CMK (cell line): ENCODE measurements at regions not wholly inside any gene's neighbourhood (a gene's known extent, or its start where the extent isn't known, plus 50 kb on each side); places are given as distances from the start of the nearest gene placed in this dataset.
"Not testable (repeated sequence)": the region's sequence is repeated elsewhere in the genome, so short reads cannot be mapped to it uniquely, and the experiment has no call there.

ENCODE experiments used
- DNase-seq: peaks from one replicate; pipeline ENCODE4 v3.0.0-alpha.2; 2010; ENCODE audit warnings: low read depth

- no peak for DNase-seq
Measured at GRCh38 chr6:81906041-81906440, 153.6 kb upstream of the TENT5A start.

DNA sequence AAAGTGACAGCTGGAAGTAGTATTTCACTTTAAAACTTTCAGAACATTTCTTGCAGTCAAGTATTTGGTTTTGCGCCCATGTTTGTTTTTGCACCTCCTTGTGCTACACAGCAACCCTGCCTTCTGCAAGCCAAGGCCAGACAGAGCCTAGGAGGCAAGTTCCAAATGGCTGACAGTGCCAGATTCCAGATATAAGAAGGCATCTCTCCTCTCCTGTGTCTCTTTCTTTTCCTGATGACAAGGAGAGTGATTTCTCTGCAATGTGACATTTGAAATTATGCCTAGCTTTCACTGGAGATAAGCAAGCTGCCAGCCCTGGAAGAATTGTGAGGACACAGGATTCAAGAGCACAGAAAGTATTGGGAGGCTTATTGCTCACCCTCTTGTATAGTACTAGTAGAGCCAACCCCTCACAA, 149.1 kb upstream of the TENT5A start:
- DNase-seq, result no peak

GRCh38 chr6:81900616-81901015, 148.1 kb upstream of the TENT5A start:
- DNase-seq, result no peak

DNA sequence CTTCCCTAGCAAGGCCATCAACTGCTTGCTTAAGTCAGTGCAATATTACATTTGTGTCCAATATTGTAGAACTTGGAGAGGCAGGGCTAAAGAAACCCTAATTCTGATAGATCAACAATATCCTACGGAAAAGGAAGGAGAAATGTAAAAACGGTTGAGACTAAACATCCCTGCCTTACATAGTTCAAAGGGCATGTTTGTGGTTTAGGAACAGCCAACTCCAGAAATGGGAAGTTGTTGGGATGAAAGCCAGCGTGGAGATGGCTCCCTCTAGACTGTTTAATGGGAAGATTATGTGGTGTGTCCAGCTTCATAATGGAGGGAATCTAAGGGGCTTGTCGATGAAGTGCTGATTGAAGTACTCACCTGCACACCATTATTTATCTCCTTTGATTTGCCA, 145.3 kb upstream of the TENT5A start:
- DNase-seq, result no peak

- DNase-seq, result no peak
Measured at GRCh38 chr6:81896525-81897503, 144.3 kb upstream of the TENT5A start.

DNA sequence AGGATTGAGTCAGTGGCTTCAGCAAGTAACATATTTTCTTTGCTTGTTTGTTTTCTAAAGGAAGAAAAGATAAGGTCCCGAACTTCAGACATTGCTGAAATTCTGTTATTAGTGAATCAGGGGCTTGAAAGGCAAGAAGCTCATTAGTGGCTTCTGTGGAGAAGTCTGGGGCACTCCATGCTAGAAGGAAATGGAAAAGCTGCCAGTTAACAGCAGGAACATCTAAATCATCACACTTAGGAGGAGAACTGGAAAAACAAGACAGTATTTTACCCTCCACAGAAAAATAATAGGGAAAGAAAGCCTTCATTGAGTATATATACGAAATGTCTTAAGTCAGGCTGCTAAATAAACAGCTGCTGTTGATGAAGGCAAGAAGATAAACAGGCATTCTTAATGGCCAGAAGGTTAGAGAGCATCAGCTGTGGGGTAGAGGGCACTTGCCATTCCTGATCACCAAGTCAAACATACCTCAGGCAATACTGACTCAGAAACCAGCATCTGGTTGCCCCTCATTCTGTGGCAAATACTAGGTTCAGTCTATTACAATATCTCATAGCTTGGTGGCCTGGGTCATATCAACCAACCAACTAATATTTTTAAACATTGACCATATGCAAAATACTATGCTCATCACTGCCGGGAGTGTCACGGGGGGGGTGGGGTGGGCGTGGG, 143.2 kb upstream of the TENT5A start:
- DNase-seq, result no peak

GRCh38 chr6:81894788-81895271, 142.3 kb upstream of the TENT5A start:
- no peak for DNase-seq

GRCh38 chr6:81894306-81894705, 141.8 kb upstream of the TENT5A start:
- DNase-seq, result no peak

GRCh38 chr6:81892891-81893290, 140.4 kb upstream of the TENT5A start:
- peak; percentile 12 for DNase-seq

- DNase-seq, result no peak
Measured at GRCh38 chr6:81891874-81892273, 139.4 kb upstream of the TENT5A start.

- no peak for DNase-seq
Measured at GRCh38 chr6:81890846-81891245, 138.4 kb upstream of the TENT5A start.

- DNase-seq, result no peak
Measured at GRCh38 chr6:81889377-81890053, 137.0 kb upstream of the TENT5A start.

DNA sequence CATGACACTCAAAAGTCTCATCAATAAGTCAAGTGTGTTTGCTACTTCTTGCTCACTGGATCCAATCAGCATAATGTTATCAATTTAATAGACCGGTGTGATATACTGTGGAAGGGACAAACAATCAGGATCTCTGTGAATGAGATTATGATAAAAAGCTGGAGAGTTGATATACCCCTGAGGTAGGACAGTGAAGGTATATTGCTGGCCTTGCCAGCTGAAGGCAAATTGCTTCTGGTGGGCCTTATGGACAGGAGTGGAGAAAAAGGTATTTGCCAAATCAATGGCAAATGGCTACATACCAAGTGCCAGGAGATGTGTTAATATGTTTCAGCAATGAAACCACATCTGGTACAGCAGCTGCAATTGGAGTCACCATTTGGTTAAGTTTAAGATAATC, 134.4 kb upstream of the TENT5A start:
- not testable (repeated sequence) for DNase-seq

- no peak for DNase-seq
Measured at GRCh38 chr6:81886157-81886556, 133.7 kb upstream of the TENT5A start.

DNA sequence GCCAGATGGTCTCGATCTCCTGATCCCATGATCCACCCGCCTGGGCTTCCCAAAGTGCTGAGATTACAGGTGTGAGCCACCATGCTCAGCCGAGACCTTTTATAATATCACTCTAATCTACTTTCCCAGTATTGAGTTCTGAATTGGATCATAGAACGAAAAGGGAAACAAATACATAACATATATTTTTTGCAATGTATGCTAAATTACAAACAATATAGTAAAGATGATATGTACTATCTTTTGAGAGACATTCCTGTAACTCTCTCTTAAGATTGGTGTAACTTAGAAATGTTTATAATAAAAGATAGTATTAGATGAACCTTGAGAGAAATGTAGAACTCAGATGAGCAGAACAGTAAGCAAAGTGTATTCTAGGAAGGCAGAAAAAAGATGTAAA, 129.2 kb upstream of the TENT5A start:
- no peak for DNase-seq

DNA sequence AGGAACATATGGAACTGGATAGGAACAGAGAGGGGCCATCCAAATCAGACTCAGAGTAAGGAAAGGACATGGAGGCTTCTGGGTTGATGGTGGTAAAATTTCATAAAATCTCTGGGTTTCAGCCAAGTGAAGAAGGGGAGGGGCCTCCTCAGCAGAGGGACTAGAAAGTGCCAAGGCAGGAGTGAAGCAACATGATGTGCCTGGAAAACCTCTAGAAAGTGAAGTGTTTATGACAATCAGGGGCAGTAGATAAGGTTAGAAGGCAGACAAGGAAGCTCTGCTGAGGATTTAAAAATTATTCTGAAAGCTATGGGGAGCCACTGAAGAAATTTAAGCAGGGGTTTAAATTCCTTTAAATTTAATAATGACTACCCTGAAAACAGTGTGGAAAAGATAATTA, 126.0 kb upstream of the TENT5A start:
- no peak for DNase-seq

GRCh38 chr6:81876971-81877370, 124.5 kb upstream of the TENT5A start:
- DNase-seq, result no peak

- no peak for DNase-seq
Measured at GRCh38 chr6:81875782-81876293, 123.4 kb upstream of the TENT5A start.

GRCh38 chr6:81869749-81870508, 117.4 kb upstream of the TENT5A start:
- DNase-seq, result not testable (repeated sequence)

GRCh38 chr6:81865712-81866111, 113.2 kb upstream of the TENT5A start:
- DNase-seq, result no peak

DNA sequence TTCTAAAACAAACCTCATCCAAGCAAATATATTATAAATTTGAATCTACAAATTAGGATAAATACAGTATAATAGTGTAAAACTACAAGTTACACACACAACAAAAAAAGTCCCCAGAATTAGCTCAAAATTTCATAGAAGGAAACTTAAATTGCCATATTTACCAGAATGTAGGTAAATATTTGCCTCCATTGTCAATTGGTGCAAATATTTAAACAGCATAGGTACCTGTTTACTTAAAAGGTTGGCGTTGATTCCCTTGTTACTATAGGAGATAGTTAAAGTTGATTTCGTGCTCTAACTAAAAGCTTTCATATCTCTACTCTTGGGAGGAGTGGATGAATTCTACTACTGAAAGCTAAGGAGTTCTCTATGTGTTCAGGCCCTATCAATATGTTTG, 111.6 kb upstream of the TENT5A start:
- no peak for DNase-seq

DNA sequence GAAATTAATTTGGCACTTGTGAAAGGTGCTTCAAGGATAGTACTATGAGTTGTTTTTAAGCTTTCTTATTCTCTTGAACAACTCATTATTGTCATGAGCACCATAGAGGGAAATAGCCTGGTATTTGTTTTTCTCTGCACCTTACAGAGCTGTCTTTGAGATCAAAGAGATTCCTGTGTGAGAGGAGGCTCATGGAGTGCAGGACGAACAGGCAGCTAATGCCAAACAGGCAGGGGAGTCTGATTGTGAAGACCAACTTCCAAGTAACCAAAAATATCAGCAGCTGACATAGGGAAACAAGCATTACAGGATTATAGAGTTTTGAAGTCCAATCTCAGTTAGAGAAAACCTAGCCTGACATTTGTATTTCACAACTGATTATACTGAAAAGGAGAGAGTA, 110.6 kb upstream of the TENT5A start:
- DNase-seq, result no peak
